ENCODE measurements at regions not wholly inside any gene's neighbourhood (a gene's known extent, or its start where the extent isn't known, plus 50 kb on each side); places are given as distances from the start of the nearest gene placed in this dataset.

DNA sequence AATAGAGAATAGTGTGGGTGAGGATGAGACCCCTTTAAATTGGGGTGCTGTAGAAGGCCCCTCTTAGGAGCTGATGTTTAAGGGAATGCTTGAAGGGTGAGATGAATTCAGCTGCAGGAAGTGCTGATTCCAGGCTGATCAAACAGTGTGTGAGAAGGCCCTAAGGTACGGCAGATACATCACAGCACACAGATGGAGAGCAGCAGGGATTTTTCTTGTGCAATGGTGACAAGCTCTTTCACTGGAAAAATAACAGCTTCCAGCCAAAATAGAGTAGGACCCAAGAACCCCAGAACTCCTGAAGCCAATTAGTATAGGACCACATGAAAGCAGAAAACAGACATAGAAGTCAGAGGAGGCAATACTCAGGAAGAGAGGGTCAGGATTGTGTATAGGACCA is 296.9 kb downstream of the ADRA2A start:
- Mint-ChIP-seq H3K27me3 (ENCODE audit: low read depth in 2 of 2) (peaks cover 0 to 5% of the 10 kb centered on the region in 2 donors), H3K27ac (no peak overlapping the region), H3K4me1 (no peaks in the 10 kb centered on the region), H3K9me3 (no peaks in the 10 kb centered on the region), H3K4me3 (no peak overlapping the region), H3K36me3 (no peaks in the 10 kb centered on the region)
- no peaks in the 10 kb centered on the region for H3K36me3 ChIP-seq (ENCODE audit: control insufficient read depth, insufficient read depth, low read length)
- WGBS (ENCODE audit: insufficient coverage), result 71% methylated on average over 1 of the region's 1 CpG
- no peak for DNase-seq
- no peak for ATAC-seq
- TF ChIP-seq CTCF (IDR thresholded peaks at IDR 0.05), result no peak
- H3K27ac ChIP-seq (ENCODE audit: low read length), result no peak overlapping the region
- no peaks in the 10 kb centered on the region for H3K4me1 ChIP-seq (ENCODE audit: control insufficient read depth, insufficient read depth, low read length)
- no peaks in the 10 kb centered on the region for H3K9me3 ChIP-seq (ENCODE audit: control insufficient read depth, insufficient read depth, low read length)
- intact Hi-C loops (cut with micrococcal nuclease), result no loop called here
- H3K4me3 ChIP-seq (ENCODE audit: low read length), result no peak overlapping the region
- no peaks in the 10 kb centered on the region for H3K27me3 ChIP-seq (ENCODE audit: control insufficient read depth, insufficient read depth, low read length)

GRCh38 chr10:111379534-111380187 is 302.8 kb downstream of the ADRA2A start:
- H3K27me3 Mint-ChIP-seq (ENCODE audit: low read depth in 2 of 2), result peaks cover 0 to 6% of the 10 kb centered on the region in 2 donors
- no peak overlapping the region for H3K4me3 ChIP-seq (ENCODE audit: low read length)
- peaks cover 0 to 6% of the 10 kb centered on the region in 2 donors for H3K9me3 Mint-ChIP-seq
- no peak overlapping the region for H3K4me3 Mint-ChIP-seq
- DNase-seq (no peak), ATAC-seq (no peak)
- no peaks in the 10 kb centered on the region for H3K4me1 ChIP-seq (ENCODE audit: control insufficient read depth, insufficient read depth, low read length)
- no peaks in the 10 kb centered on the region for H3K36me3 ChIP-seq (ENCODE audit: control insufficient read depth, insufficient read depth, low read length)
- WGBS (ENCODE audit: insufficient coverage), result 86% methylated on average over 2 of the region's 2 CpGs
- H3K27ac Mint-ChIP-seq, result no peak overlapping the region
- H3K9me3 ChIP-seq (ENCODE audit: control insufficient read depth, insufficient read depth, low read length), result peaks cover 4% of the 10 kb centered on the region
- no peak overlapping the region for H3K27ac ChIP-seq (ENCODE audit: low read length)
- intact Hi-C loops (cut with micrococcal nuclease), result no loop called here
- H3K4me1 Mint-ChIP-seq, result no peaks in the 10 kb centered on the region
- H3K36me3 Mint-ChIP-seq, result no peaks in the 10 kb centered on the region
- no peak for TF ChIP-seq CTCF (IDR thresholded peaks at IDR 0.05)
- no peaks in the 10 kb centered on the region for H3K27me3 ChIP-seq (ENCODE audit: control insufficient read depth, insufficient read depth, low read length)

- Mint-ChIP-seq H3K36me3 (no peaks in the 10 kb centered on the region), H3K9me3 (peaks cover 2 to 8% of the 10 kb centered on the region in 2 donors), H3K4me1 (no peaks in the 10 kb centered on the region), H3K4me3 (no peak overlapping the region), H3K27ac (no peak overlapping the region), H3K27me3 (ENCODE audit: low read depth in 2 of 2) (peaks cover 0 to 8% of the 10 kb centered on the region in 2 donors)
- Histone ChIP-seq H3K4me3 (ENCODE audit: low read length) (no peak overlapping the region), H3K27me3 (ENCODE audit: control insufficient read depth, insufficient read depth, low read length) (no peaks in the 10 kb centered on the region), H3K27ac (ENCODE audit: low read length) (no peak overlapping the region), H3K9me3 (ENCODE audit: control insufficient read depth, insufficient read depth, low read length) (peaks cover 4% of the 10 kb centered on the region), H3K36me3 (ENCODE audit: control insufficient read depth, insufficient read depth, low read length) (no peaks in the 10 kb centered on the region), H3K4me1 (ENCODE audit: control insufficient read depth, insufficient read depth, low read length) (no peaks in the 10 kb centered on the region)
- TF ChIP-seq CTCF (IDR thresholded peaks at IDR 0.05), result no peak
- intact Hi-C loops (cut with micrococcal nuclease), result no loop called here
- DNase-seq, result no peak
- ATAC-seq, result no peak
Measured at GRCh38 chr10:111384556-111384955, 307.7 kb downstream of the ADRA2A start.
